Omental fat pad (tissue), 3 donors: ENCODE measurements at regions not wholly inside any gene's neighbourhood (a gene's known extent, or its start where the extent isn't known, plus 50 kb on each side); places are given as distances from the start of the nearest gene placed in this dataset.
"Not testable (repeated sequence)": the region's sequence is repeated elsewhere in the genome, so short reads cannot be mapped to it uniquely, and the experiment has no call there.

Source experiments
- ATAC-seq: fragments of 150-250 bp; one replicate; pipeline ENCODE4 v1.9.1; 2016; ENCODE audit warnings: mild to moderate bottlenecking, moderate library complexity; ENCODE audit not compliant: low FRiP score
- DNase-seq: peaks from one replicate; pipeline ENCODE4 v3.0.0-alpha.2; 2019; ENCODE audit warnings: low spot score
- TF ChIP-seq, protein P1 (sequence below), 3 donors: fragments of 450-650 bp; IDR thresholded peaks; one replicate each; pipeline ENCODE4 v1.5.1; 2016 to 2017; ENCODE audit warnings: antibody characterized with exemption in 3 of 3, mild to moderate bottlenecking in 3 of 3, moderate library complexity in 2 of 3

DNA sequence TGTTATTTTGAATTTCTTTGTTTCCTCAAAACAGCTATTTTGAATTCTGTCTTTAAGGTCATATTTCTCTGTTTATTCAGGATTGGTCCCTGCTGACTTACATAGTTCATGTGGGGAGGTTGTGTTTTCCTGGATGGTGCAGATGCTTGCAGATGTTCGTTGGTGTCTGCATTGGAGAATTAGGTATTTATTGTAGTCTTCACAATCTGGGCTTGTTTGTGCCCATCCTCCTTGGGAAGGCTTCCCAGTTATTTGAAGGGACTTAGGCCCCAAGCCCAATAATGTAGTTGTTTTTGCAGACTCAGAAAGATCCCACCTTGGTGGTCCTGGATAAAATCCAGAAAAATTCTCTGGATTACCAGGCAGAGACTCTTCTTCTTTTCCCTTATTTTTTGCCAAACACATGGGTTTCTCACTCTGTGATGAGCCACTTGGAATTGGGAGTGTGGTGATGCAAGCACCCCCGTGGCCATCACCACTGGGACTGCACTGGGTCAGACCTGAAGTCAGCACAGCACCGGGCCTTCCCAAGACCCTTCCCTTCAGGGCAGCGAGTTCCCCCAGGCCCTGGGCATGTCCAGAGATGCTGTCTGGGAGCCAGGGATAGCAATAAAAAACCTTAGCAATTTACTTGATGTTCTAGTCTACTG is 81.6 kb upstream of the EZR start:
- ATAC-seq (no peak), DNase-seq (no peak)
- TF ChIP-seq, protein P1, sequence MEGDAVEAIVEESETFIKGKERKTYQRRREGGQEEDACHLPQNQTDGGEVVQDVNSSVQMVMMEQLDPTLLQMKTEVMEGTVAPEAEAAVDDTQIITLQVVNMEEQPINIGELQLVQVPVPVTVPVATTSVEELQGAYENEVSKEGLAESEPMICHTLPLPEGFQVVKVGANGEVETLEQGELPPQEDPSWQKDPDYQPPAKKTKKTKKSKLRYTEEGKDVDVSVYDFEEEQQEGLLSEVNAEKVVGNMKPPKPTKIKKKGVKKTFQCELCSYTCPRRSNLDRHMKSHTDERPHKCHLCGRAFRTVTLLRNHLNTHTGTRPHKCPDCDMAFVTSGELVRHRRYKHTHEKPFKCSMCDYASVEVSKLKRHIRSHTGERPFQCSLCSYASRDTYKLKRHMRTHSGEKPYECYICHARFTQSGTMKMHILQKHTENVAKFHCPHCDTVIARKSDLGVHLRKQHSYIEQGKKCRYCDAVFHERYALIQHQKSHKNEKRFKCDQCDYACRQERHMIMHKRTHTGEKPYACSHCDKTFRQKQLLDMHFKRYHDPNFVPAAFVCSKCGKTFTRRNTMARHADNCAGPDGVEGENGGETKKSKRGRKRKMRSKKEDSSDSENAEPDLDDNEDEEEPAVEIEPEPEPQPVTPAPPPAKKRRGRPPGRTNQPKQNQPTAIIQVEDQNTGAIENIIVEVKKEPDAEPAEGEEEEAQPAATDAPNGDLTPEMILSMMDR (IDR thresholded peaks at IDR 0.05), result no peak

DNA sequence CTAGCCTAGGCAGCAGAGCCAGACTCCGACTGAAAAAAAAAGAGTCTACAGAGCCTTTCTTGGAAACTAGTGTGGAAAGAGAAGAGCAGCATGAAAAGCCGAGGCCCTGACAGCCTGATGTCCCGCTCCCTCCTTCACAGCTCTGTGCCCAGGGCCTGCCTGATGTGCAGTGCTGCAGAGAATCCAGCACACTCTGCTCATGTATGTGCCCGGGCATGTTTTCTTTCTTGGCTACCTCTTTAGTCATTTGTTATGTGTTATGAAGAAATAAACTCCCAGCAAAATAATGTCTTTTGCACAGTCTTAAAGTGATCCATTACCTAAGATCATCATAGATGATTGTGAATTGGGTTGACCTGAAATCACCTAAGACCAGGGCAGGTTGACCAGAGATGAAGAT is 78.1 kb upstream of the EZR start:
- TF ChIP-seq, protein P1 (IDR thresholded peaks at IDR 0.05), result no peak
- DNase-seq (no peak), ATAC-seq (no peak)

DNA sequence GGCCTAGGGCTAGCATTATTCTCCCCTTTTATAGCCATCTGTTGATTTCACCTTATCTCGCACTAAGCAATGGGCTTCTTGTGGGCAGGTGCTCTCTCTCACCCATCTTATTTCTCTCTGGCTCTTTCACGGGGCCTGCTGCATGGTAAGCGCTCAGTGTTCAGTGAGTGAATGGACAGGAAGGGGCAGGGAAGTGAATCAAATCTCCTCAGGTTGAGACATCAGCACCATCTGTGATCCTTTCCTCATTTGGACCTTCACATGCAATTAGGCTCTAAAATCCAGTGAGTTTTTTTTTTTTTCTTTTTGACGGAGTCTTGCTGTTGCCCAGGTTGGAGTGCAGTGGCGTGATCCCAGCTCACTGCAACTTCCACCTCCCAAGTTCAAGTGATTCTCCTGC is 76.5 kb upstream of the EZR start:
- DNase-seq (no peak), ATAC-seq (no peak)
- TF ChIP-seq, protein P1 (IDR thresholded peaks at IDR 0.05), result no peak

DNA sequence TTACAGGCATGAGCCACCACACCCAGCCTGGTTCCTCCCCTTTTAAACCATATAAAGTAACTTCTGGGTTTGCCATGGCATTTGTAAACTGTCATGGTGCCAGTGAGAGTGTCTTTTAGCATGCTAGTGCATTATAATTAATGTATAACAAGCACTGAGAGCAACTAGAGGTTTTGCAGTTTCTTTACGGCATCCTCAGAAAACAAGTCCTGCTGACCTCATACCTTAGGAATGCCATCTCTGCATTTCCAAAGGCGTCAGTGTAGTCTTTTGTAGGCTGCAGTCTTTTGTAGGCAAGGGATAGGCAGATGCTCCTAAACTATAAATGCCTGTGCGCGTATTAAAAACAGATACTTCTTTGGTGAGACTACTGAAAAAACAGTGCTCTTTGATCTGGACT is 75.0 kb upstream of the EZR start:
- ATAC-seq (peak; percentile 86), DNase-seq (no peak)
- TF ChIP-seq, protein P1 (IDR thresholded peaks at IDR 0.05), result no peak

DNA sequence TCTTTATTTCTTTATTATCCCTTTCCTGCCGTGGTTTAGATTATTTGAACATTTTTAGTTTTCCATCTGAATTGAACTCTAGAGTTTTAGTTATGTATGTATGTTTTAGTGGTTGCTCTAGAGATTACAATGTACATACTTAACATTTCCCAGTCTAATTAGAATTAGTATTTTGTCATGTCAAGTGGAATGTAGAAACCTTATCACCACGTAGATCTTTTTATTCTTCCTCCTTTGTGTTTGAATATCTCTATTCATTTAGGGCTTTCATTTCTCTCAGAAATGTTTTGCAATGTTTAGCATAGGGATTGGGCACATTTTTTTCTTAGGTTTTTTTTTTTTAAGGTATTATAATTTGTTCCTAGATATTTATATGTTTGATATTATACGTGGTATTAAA is 73.1 kb upstream of the EZR start:
- TF ChIP-seq, protein P1 (IDR thresholded peaks at IDR 0.05), result no peak
- DNase-seq (no peak), ATAC-seq (no peak)

DNA sequence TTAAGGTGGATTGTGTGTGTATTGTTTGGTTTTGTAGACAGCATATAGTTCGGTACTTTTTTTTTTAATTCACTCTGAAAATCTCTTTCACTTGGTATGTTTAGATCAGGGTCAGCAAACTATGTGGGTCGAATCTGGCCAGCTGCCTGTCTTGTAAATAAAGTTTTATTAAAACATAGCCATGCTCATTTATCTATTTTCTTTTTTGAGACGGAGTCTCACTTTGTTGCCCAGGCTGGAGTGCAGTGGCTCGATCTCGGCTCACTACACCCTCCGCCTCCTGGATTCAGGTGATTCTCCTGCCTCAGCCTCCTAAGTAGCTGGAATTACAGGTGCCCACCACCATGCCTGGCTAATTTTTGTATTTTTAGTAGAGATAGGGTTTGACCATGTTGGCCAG is 72.4 kb upstream of the EZR start:
- not testable (repeated sequence) for ATAC-seq

DNA sequence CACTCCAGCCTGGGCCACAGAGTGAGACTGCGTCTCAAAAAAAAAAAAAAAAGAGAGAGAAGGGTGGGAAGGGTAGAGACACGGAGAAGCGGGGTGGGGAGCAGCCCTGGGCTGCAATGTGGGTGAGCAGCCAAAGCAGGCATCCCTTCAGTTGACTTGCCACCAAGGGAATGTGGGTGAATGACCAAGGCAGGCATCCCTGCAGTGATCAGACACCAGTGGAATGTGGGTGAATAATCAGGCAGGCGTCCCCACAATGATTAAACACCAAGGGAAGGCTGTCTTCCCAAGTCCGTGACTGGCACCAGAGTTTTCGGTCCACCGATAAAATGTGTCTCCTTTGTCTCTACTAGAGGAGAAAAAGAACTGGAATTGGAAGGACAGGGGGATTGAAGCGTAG is 69.0 kb upstream of the EZR start:
- not testable (repeated sequence) for ATAC-seq, DNase-seq

More for the DNA sequence above, 72.4 kb upstream of the EZR start:
- not testable (repeated sequence) for DNase-seq

DNA sequence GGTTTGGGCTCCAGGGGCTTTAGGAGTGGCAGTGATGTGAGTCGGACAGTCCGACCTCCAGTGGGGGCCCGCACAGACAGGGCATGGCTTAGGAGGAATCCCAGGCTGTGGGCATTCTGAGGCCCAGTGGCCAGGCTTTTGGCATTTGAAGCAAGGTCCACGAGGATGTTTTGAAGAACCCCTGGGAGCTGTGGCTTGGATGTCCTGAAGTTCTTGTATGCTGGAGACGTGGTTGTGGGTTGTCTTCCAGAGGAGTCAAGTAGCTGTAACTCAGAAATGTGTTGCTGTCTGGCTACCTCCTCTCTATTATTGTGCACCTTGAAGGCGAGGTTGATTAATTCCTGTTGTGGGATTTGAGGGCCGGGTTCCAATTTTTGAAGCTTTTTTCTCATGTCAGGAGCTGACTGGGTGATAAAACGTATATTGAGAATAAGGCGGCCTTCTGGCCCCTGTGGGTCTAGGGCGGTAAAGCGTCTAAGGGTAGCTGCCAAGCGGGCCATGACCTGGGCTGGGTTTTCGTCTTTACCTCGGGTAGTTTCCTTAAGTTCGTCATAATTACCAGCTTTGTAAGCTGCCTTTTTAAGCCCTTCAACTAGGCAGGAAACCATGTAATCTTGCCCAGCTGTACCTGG is 67.3 kb upstream of the EZR start:
- DNase-seq, ATAC-seq: not testable (repeated sequence)

DNA sequence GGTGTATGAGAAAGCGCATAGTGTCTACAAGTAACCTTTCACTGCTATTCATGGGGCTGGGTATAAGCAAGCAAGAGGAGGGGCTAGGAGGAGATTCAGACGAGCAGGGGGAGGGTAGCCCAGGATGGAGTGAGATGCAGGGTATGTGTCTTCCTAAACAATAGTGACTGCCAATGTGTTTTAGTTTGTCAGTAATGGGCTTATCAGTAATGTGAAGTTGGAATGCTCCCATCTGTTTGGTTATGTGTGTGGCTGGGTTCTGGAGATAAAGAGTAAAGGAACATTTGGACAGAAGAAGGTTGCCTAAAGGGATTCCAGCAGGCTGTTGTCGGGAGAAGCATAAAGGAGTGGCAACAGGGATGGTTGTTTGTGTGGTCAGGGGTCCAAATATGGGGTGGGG is 62.7 kb upstream of the EZR start:
- not testable (repeated sequence) for DNase-seq, ATAC-seq

DNA sequence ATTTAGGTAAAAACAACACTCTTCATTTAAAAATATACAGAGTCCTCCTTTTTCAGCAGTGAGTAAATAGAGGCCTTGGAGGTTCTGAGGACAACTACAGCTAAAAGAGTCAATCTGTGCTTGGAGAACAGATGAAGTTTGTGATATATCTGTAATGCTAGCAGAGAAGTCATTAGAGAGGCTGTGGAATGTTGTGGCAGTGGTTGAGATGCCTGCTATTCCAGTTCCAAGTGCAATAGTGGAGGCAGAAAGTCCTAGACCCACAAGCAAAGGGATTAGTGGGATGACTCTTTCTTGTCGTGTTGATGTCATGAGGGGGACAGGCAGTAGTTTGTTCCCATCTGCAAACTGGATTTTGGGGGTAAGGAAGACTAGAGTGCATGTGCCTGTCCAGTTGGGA is 62.1 kb upstream of the EZR start:
- not testable (repeated sequence) for ATAC-seq, DNase-seq
